HG02938 (cell line): ENCODE measurements at regions not wholly inside any gene's neighbourhood (a gene's known extent, or its start where the extent isn't known, plus 50 kb on each side); places are given as distances from the start of the nearest gene placed in this dataset.

ENCODE experiments used
- ATAC-seq: cut with Tn5 transposase; IDR thresholded peaks from one replicate; pipeline ENCODE4 v1.9.1; 2021; ENCODE audit warnings: mild to moderate bottlenecking, moderate library complexity; ENCODE audit not compliant: unreplicated experiment

DNA sequence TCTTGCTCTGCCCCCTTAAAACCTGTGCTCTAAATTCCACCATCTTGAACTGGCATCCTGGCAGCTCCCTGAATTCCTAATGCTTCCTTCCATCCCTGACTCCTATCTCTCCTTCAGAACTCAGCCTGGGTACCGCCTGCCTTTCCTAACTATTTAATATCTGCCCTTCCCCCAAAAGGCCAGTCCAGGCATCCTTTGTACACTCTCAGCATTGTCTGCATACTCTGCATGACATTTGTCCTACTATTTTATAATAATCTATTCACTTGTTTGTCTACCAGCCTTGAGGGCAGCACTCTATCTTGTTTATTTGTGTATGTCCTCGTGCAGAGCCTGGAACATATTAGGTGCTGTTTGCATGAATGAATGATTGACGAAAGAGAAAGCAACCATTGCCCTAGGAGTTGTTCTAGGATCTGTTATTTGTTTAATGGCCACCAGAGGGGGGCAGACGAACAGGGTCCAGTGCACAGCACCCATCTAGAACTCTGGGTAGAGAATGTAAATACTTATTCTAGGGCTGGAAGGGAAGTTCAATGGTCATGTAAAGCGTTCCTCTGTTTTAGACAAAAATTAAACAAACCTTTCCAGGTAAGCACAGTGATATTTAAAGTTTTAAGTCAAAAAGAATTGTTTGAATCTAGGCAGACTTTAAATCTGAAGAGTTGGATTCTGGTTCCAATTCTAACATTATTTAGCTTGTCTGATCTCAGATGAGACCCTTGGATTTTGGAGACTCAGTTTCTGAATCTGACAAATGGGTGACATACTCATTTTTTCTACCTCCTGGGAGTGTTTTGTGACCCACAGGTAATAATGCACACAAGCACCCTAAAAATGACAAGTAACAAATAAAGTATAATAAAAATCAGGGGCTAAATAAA lies 125.8 kb upstream of the GALNT15 start:
- ATAC-seq, result peak; percentile 94

DNA sequence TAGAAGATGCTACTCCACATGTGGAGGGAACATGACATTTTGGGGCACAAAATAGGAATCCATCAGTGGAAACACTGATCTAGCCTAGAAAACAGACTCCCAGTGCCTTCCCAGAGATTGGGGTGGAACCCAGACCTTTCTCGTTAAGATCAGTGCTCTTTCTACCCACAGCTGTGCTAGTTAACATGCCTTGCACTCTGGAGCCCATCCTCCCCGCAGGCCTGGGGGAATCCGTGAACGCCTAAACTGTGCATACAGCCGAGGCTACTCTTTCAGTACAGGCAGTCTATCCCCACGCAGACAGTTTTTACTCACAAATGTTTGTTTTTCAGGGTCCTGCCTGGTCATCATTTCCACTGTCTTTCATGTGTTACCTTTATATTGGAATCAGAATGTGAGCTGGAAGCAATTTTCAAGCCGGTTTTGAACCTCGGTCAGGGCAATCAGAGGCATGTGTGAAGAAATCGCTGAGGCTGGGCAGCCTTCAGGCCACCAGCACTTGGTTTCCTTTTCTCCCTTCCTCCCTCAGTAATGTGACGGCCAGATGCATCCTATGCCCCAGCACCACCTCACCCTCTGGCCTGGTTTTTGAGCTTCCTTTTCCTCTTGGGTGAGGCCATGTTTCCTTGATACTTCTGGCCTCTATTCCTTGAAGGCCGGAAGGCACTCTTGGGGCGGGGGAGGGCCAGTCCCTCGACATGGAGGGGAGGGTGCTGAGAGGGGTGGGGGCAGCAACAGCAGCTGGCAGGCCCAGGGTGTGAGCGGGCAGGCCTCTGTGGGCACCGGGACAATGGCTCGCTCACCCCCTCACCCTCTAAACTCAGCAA lies 123.6 kb upstream of the GALNT15 start:
- no peak for ATAC-seq

DNA sequence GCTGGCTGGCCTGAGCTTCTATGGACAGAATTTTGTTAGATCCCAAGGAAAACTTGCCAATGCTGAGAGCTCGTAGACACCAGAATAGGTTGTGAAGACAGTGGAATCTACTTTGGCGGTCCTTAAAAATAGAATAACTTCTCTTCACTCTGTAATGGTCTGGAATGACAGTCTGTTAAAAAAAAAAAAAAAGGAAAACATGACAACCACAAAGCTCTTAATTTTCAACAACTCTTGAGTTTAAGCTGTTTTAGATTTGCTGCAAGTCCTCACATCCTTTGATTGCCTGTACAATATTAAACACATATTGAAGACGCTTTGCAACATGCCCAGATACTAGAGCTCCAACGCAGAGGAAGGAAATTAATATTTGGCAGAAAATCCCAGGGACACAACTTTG lies 122.8 kb upstream of the GALNT15 start:
- no peak for ATAC-seq

DNA sequence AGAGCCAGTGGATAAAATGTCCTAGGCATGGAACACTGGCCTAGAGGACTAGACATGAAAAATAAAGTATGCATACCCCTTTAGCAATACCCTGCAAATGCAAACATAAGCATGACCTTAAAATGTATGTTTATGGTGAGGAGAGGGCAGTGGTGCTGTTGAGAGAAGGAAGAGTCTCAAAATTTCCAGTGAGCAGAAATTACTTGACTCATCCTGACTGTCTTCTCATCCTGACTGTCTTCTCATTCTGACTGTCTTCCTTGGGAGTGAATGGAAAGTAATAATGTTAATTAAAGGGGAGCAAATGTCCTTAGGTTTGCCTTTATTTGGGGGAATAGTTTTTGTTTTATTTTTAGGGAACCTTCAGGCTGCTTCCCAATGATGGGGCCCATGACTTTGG lies 121.5 kb upstream of the GALNT15 start:
- no peak for ATAC-seq

DNA sequence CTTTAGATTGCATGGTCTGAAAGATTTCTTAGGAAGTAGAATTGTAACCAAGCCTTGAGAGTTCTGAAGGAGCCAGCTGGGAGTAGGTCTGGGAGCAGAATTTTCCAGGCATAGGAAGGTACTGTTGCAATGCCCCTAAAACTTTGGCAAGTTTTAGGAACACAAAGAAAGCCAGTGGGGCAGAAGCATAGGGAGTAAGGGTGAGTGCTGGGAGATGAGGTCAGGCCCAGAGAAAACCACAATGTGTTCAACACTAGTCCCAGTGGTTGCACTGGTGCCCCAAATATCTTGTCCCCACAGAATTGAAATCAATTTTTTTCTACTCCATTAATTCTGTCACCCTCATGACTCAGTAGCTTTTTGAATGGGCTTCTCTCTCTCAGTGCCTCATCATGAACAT lies 120.7 kb upstream of the GALNT15 start:
- no peak for ATAC-seq

DNA sequence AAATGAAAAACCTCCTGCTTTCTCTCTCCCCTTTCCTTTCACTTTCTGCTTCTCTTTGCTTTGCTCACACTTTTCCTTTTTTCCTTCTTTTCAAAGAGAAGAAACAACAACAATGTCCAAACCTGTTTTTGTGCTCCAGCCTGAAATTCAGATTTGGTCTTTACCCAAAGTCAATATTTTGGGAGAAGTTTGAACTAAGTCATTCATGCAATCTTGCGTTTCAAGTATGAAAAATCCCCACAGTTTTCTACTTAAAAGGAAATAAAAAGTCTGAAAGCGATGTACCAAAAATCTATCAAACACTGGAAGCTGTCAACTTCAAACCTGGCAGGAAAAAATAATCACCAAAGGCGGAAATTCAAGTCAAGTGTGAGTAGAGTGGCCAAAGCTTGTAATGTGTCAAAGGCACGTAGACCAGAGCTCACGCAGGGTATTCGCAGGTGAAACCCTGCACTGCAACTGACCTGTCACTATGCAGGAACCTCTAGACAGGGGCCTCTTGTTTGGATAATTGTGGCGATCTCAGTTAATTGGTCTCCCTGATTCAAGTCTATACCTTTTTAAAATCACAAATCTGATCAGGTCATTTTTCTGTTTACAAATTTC lies 118.8 kb upstream of the GALNT15 start:
- ATAC-seq, result no peak

DNA sequence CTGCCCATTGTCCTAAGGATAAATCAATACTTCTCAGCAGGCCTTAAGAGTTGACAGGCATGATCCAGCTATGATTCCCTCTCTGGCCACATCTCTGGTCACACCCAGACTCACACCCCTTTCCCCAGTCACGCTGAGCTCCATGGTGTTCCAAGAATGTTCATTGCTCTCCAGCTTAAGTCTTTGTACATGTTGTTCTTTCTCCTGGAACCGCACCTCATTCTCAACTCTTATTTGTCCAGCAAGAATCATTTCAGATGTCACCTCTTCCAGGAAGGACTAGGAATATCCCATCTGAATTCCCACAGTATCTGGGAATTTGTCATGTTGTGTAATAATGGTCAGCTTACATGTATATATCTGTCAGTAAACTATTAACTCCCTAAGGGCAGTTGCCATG lies 118.3 kb upstream of the GALNT15 start:
- no peak for ATAC-seq

DNA sequence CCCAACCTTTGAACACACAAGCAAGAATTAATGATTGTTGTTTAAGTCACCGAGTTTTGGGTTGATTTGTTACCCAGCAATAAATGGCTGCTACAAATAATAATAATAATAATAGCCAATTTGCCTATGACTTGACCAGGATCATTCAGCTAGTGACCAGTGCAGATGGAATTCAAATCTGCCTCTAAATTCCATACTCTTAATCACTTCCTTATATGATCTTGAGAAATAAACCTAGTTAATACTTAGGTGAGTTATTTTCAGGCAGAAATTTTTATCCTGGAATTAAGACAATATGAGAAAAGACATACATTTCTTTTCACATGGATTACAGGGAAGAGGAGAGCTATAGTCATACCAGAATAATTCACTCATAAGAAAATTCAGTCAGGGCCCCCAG lies 116.0 kb upstream of the GALNT15 start:
- ATAC-seq, result no peak

DNA sequence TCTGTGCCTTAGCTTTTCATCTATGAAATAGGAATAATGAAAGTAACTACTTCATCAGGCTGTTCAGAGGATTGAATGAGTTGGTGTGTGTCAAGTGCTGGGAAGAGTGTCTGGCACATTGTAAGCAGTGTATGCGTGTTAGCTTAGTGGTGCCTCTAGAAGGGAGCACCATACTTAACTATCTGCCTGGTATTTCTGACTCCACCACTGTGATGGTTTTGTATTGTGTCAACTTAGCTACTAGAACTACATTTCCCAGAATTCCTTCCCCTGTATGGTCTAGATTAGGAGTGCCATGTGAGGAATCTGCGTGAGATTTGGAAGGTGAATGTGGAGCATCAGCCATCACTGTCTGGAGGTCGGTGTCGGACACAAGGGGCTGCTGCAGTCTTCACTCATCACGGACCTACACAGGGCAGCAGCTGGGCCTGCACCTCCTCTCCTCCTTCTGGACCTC lies 115.4 kb upstream of the GALNT15 start:
- no peak for ATAC-seq

DNA sequence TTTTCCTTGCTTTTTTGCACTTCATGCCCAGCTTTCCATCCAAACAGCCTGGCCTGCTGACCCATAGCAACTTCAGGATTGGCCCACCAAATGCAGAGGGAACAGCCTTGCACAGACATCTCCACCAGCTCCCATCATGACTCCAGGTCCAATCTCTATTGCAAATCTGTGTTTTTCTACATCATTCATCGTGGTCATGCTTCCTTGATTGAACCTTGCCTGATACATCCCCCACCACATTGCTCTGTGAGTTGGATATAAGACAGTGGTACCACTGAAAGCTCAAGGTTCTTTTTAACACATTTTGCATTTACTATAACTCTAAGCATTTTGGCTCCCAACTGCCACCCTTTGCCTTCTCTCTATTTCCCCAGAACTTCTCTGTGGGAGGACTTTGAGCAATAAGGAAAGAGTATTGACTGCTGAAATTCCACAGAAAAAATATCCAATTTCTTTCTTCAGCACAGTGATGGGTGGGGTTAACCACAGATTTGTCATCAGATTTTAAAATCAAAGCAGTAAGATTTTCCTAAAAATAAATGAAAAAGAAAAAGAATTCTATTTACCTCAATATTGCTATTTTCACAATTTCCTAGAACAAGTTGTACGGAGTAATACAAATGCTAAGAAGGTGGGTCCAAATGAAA lies 114.6 kb upstream of the GALNT15 start:
- no peak for ATAC-seq

DNA sequence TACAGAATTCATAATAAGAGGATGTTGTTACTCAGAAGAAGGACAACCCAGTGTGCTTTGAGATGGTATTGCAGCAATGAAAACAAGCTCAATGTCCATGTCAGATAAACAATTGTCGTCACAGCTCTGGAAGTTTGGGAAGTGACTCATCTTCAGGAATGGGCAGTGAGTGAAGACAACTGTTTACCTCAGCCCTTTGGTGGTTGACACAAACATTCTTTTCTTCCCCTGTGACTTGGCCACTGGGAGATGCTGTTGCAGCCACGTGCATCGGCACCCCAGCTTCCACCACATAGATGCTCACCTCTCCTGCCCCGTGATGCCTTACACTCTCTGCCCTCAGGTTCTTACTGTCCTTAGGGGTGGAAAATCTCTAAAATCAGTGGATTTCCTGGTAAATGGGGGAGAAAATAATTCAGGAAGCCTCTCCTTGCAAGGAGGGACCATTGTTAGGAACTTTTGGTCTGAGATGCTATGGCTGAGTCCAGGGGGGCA lies 114.1 kb upstream of the GALNT15 start:
- no peak for ATAC-seq

DNA sequence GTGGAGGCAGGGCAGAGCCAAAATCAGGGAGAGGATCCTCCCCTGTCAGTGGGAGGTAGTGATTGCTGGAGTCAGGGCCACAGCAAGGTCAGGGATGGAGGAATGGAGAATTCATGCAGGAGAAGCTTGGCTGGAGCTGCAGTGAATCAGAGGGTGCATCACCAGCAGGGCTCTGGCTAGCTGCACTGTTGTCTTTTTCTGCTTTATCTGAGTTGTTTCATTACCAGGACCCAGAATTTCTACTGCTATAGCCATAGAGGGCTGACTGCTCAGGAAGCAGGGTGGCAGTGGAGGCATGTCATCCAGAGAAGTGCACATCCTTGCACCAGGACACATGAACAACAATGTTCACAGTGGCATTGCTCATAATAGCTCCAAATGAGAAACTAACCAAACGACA lies 113.5 kb upstream of the GALNT15 start:
- no peak for ATAC-seq

DNA sequence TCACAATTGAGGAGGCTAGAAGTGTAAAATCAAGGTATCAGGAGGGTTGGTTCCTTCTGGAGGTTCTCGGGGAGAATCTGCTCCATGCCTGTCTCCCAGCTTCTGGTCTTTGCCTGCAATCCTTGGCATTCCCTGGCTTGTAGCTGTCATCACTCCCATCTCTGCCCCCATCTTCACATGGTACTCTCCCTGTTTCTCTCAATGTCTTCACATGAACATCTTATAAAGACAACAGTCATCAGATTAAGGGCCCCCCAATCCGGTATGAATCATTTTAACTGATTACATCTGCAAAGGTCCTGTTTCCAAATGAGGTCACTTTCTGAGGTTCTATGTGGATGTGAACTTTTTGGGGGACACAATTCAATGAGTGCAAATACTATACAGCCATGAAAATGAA lies 113.0 kb upstream of the GALNT15 start:
- no peak for ATAC-seq

DNA sequence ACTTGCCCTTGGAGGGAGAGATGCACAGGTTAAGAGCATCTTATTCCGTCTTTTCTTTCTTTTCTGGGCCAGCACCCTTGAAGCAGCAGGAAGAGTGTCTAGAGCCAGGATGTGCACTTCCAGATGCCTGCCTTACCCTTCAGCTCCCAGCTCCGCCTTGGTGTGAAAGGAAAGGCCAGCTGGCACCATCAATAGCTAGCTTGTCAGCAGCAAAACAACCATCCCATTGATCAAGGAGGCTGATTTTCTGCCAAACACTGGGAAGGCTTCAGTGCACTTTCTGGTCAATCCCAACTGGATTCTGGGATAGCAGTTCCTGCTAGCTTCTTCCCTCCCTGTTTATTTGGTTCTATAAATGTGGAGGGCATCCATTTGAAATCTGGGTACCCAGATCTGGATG lies 110.9 kb upstream of the GALNT15 start:
- ATAC-seq, result no peak

DNA sequence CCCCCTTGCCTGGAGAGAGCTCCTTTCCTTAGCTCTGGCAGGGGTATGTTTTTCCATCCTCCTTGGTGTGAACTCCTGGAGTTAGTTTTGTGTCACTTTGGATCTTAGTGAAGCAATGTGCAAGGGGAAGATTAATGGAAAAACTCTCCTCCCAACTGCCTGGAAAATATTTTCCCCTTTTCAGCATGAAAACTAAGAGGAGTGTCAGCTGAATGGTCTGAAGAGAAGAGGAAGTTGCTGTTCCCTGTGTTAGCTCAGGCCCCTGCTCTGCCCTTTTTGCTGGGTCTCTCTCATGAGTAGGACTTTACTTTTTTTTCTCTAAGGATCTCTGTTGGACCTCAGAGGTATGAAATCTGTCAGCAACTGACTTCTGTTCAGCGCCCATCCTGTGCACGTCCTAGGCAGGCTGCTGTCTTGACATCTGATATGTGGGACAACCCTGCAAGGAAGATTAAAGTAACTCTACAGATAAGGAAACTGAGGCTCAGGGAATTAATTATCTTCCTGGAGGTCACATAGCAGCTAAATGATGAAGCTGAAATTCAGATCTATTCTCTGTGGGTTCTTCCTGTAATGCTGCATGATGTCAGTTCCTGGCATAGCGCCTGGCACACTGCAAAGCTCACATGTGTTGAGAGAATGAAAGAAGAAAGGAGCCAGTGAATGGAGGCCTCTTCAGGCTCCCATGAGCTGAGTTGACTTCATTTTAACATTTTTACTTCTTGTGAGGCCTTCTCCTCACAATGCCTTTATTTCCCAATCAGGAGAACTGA lies 109.7 kb upstream of the GALNT15 start:
- ATAC-seq, result no peak

DNA sequence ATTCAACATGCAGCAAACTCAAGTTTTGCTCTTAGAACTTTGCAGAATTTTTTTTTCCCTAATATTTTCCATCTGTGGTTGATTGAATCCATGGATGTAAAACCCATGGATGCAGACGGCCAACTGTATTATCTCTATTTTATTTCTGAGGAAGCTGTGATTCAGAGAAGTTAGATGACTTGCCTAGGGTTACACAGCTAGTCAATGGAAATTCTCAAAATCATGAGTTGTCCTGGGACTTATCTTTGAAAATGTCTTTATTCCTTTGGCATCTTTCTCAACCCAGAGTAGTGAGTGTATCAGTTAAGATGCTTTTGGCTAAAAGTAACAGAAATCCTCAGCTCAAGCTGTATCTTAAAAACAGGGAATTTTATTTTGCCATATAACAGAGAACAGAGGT lies 107.9 kb upstream of the GALNT15 start:
- no peak for ATAC-seq

DNA sequence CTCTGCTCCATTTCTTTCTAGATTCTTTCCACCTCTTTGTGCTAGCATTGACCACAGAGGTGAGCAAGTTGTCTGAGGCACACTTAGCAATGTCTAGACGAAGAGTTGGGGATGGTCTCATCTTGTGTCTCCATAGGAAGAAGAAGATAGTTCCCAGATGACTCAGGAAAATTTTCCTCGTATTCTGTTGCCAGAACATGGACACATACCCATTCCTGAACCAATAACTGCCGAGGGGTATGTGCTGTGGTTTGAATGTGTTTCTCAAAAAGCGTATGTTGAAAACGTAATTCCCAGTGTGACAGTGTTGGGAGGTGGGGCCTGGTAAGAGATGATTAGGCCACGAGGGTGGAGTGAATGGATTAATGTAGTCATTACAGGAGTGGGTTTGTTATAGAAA lies 107.5 kb upstream of the GALNT15 start:
- ATAC-seq, result no peak

DNA sequence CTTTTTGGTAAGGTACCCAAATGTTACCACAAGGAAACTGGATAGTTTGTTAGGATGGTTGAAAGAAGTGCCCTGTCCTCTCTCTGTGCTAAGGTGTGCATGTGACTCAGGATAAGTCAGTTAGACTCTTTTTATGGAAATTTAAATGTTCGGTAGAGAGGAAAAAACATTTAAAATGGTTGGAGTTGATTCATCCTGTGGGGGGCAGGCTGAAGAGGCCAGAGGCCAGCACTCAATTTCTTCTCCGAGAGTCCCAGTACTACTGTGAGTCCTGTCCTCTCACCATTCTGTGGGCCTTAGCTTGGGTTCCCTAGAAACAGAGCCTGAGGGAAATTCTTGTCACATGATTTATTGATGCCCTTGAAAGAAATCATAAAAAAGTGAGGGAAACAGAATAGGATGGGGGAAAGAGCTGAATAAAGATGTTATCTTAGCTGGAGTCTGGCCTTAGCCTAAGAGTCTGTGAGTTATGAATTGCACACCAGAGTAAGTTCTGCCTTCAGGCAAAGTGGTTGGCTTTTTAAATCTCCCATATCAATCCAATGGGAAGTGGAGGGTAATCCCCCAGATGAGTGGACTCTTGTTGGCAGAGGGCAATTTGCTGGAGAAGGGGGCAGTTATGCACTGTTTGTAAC lies 106.5 kb upstream of the GALNT15 start:
- ATAC-seq, result no peak

DNA sequence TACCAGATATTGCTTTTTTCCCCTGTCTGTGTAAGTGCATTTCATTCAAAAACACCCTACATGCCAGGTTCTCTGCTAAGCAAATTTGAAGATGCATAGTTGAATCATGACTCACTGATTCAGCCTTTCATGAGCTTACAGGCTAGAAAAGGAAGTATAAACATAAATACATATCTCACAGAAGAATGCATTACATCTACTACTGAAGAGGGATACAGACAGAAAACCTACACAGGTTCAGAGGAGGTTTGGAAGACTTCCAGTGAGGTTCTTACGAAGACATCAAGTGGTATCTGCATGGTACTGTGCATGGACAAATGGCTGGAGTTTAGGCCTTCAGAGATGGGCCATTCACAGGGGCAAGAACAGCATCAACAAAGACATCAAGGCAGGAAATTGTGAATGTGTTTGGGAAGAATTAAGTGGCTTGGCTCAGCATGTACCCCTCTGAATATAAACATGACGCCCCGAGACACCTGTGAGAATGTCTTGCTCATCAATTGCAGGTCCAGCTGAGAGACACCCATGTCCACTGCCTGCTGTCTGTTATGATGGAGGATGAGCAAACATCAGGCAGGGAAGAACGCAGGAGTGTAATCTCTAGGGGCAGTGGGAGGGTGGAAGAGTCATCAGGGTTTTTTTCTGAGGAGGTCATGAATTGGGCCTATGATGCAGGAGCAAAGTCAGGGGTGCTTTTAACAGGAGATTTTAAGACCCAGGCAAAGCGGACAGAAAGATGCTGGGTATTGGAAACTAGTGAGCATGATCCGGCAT lies 105.1 kb upstream of the GALNT15 start:
- no peak for ATAC-seq
